ENCODE measurements at regions not wholly inside any gene's neighbourhood (a gene's known extent, or its start where the extent isn't known, plus 50 kb on each side); places are given as distances from the start of the nearest gene placed in this dataset.

DNA sequence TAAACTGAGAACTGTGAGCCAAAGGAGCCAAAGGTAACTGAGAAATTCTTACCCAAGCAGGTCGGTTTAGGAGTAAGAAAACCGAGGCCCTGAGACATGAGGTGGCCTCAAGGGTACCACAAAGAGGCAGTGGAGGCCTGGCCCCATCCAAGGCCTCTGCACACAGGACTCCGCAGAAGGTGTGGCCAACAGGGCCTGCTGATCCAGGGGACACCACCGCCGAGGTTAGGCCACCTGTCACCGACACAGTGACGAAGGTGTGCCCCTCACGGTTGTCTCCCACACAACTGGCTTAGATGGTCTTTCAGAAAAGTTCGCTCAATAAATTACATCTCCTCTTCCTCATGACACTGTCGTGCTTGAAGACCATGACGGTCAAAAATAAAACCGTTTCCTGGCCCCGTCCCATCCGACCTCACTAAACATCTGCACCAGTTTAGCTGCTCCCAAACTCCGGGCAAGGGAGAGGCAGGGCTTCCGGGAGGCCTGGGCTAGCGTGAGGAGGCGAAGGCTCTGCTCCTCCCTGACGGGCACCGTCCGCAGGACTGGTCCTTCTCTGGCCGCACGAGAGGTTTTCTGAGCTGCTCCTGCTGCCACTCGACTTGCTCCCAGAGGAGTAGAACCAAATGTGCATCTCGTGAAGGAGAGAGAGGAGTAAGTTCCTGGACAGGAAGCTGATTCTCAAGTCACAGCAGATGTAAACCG, 442.0 kb downstream of the EIPR1 start:
- DNase-seq (ENCODE audit: extremely low read depth, low read depth): no peak

GRCh38 chr2:2933426-2933825, 444.2 kb downstream of the EIPR1 start:
- DNase-seq (ENCODE audit: extremely low read depth, low read depth): no peak

DNA sequence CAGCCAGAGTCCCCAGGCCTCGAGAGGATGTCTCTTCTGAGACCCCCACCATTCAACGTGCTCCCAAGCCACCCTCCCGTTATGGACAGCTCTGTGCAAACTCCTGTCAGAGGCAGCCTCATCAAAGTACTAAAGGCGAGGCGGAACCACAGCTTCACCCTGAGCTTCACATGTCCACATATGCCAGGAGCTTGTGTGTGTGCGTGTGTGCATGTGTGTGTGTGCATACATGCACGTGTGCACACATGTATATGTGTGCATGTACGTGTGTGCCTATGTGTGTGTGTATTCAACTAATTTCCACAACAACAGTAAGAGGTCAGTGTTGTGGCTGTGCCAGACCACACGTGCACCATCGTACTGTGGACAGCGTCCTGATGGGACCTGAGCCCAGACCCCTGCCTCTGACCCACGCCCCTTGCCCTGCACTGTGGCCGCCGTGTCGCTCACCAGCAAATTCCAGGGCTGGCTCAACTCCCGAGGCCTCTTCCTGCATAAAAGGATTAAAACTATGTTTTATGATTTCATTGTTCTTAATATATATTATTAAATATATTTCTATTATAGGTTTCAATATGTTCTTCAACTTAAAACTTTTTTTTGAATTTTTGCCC, 444.8 kb downstream of the EIPR1 start:
- DNase-seq (ENCODE audit: extremely low read depth, low read depth): no peak

DNA sequence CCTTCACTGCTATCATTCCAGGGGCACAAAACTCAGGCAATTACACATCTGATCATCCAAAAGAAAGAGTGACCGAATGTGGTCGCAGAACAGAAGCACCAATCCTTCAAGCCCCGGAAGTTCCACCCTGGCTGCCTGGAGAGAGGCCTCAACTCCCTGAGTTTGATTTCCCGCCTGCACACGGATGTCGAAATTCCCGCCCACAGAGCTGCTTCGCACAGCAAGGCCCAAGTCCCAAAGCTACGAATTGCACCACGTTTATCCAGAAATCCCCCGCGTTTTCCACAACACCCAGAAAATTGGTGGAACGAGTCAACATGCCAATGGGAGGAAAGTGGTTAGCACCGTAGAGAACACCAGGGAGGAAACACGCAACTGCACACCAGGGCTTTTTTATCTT, 445.4 kb downstream of the EIPR1 start:
- no peak for DNase-seq (ENCODE audit: extremely low read depth, low read depth)

DNA sequence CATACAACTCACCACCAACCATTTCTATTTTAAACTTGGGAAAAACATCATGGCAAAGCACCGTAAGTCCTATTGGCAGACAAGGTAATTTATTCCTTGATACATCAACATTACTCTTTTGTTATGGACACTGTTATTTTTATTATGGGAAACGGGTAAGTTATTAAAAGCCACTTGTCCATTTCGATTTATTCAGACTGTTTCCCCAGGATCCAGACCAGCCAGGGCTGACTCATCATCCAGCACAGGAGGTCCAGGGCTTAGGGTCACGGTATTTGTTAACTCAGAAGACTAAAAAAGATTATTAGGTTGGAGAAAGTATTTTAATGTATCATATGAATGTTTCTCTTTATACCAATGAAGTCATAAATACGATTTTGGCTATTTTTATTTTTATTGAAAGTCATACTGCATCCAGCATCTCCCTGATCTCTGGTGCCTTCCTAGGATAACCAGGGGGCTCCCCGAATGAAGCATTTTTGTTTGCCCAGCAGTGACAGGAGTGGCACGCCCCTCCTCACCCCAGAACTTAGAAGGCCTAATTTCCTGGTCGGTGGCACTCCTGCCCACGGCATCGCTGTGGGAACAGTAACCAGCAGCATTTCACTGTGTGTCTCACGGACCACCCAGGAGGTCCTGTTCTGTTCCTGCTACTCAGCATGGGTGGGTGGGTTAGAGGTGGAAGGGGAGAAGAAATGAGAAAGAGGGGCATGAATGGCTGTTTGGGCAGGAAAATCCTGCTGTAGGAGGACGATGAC, 446.1 kb downstream of the EIPR1 start:
- no peak for DNase-seq (ENCODE audit: extremely low read depth, low read depth)

DNA sequence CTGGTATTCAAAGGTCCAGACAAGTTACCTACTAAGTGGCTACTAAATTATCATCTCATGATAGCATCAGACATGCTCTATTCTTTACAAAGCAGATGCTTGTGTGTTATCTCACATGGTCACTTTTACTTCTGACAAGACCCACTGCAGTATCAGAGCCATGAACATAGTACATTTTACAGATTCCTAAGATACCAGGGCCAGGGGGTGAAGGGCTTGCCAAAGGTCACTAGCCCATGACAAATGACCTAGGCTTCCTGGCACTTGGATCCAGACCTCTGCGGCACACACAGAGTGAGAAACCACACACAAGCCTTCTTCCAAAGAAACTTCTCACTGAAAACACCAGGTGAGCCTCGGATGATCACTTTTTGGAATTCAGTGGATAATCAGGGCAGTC, 446.8 kb downstream of the EIPR1 start:
- DNase-seq (ENCODE audit: extremely low read depth, low read depth): no peak

DNA sequence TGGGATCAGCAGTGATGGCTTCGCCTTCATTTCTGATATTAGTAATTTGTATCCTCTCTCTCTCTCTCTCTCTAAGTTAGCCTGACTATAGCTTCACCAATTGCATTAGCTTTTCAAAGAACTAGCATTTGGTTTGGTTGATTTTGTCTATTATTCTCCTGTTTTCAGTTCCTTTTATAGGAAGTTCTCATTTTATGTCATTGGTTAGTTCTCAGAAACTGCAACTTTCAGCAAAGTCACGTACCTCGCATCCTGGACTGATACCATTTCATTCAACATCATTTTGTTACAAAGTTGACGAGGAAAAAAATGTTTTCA, 450.8 kb downstream of the EIPR1 start:
- DNase-seq (ENCODE audit: extremely low read depth, low read depth): no peak

- no peak for DNase-seq (ENCODE audit: extremely low read depth, low read depth)
These were observed 451.4 kb downstream of the EIPR1 start for GRCh38 chr2:2926009-2926857.

- no peak for DNase-seq (ENCODE audit: extremely low read depth, low read depth)
These were observed 455.5 kb downstream of the EIPR1 start for GRCh38 chr2:2922156-2922555.

DNA sequence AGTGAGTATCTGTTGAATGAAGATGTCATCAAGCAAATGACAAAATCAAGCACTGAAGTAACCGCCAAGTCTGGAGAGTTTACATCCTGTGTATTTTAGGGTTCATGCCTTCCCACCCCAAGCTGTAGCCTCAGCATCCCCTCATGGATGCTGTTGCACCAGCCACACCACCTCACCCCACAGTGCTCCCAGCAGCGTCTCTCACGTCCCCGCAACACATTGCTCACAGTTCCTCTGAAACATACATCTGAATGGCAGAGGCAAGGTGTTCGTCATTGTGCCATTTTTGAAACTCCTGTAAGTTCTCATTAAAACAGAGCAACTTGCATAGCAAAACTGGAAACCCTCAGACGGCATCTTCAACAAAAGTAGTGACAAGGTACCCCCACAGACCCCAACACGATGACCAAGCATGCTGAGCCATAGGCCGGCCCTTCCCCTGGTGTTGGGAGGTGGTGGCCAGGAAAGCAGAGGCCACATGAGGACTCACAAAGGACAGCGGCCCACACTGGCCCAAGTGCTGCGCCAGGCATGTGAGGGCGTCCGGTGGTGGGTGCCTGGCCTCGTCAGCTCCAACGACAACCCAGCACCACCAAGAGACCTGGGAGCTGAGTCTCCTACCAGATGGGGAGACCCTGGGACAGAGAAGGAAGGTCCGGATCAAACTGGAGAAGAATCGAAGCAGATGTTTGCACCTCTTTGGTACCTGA, 456.5 kb downstream of the EIPR1 start:
- no peak for DNase-seq (ENCODE audit: extremely low read depth, low read depth)

DNA sequence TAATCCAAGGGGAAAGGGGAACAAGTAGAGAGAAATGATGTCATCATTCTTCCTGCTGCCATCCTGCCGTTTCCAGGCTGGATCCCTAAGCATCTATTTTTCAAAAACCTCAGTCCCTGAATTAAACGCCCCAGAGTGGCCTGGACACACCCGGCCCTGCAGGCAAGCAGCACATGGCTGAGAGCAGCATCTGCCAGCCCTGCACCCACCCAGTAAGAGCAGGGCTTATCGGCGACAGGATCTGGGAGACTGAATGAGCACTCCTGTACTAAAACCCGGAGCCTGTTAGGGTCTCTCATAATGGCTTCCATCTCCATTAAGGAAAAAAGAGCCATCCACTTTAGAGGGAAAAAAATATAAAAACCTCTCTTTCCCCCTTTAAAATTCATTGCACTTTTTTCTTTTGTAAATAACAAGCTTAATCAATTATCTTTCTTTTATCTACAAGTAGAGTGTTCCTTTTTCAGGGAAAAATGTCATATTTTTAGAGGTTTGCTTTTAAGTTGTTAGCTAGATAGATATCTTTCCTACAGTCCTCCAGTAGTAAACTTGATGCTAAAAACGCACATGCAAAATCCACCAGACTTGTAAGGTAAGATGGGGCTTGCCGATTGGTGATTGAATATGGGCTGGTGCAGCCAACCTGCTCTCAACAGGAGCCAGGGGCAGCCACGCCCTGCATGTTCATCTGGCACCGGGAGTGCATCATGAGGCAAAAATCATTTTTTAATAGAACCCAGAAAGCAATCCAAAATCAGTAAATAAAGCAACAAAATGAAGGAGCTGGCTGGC, 457.8 kb downstream of the EIPR1 start:
- no peak for DNase-seq (ENCODE audit: extremely low read depth, low read depth)

DNA sequence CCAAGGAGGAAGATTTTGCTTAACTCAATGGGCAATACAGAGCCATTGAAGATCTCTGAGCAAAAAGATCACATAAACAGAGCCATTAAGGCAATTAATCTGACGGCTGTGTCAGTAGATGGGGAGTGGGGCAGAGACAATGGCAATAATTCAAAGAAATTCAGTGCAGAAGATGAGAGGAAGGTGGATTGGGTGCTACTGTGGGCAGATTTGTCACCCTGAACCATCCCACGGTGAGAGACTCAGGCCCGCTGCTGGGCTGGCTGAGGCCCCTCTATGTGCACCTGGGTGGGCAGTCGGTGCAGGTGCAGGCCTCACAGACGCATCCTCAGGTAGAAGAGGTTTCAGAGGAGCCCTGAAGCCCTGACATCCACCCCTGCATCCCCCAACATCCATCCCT, 458.6 kb downstream of the EIPR1 start:
- DNase-seq (ENCODE audit: extremely low read depth, low read depth): no peak

DNA sequence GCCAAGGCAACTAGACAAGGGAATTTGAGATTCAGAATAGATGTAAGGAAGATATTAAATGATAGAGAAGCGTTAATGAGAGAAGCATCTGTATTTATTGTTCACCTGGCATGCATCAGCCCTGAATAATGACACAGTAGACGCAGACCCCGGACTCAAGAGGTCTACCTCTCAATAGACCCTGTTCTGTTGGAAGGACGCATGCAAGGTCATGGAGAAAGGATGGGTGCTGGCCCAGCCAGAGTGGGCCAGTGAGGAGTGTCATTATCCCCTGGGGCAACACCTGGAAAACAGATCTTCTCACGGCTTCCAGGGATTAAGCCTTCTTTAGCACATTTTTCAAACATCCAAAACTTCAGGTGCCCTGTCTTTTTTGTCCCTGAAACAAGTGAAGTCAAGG, 461.0 kb downstream of the EIPR1 start:
- no peak for DNase-seq (ENCODE audit: extremely low read depth, low read depth)

DNA sequence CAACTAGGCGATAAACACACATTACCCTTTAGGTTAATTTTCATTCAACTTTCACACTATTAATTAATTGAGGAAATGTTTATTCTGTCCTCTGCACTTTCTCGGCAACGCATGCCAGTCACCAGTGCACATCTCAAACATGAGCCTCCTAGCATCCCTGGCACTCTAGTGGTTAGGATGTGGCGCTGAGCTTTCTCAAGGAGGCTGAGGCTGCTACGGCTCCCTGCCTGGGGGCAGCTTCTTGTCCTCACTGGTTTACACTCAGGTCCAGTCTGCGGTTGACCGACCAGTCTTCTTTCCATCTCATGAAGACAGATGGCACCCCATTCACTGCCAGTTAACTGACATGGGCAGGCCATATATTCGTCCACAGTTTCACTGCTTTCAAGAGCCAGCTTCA, 463.4 kb downstream of the EIPR1 start:
- DNase-seq (ENCODE audit: extremely low read depth, low read depth): no peak

GRCh38 chr2:2913601-2914120, 464.0 kb downstream of the EIPR1 start:
- DNase-seq (ENCODE audit: extremely low read depth, low read depth): no peak

DNA sequence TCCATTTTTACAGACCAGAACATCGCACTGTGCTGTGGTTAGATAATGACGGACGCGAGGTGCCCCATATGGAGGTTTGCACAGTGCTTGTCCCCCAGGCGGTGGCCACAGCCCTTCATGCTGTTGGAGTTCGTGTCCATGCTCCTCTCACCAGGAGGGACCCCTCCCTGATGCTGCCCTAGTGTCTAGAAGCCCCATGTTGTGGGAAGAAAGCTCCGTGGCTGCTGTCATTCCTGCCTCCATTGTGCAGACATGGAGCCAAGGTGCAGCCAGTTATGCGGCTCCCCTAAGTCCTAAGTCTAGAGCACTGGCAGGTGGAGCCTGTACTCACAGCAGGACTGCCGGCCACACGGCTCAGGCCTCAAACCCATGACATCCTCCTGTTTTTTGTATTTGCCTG, 464.9 kb downstream of the EIPR1 start:
- DNase-seq (ENCODE audit: extremely low read depth, low read depth): no peak

DNA sequence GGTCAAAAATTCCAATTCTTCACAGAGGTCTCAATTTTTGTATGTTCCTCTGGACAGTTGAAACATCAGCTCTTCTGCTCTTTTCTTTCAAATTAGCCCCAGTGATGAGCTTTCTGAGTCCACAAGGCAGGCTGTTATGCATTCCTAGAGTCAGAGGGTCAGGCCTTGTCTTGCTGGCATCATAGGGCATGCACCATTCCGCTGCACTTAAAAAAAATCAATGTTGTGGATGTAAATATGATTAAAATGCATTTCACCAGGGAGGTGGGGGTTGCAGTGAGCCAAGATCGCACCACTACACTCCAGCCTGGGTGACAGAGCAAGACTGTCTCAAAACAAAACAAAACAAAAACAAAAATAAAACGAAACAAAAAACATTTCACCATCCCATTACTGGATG, 465.3 kb downstream of the EIPR1 start:
- no peak for DNase-seq (ENCODE audit: extremely low read depth, low read depth)

DNA sequence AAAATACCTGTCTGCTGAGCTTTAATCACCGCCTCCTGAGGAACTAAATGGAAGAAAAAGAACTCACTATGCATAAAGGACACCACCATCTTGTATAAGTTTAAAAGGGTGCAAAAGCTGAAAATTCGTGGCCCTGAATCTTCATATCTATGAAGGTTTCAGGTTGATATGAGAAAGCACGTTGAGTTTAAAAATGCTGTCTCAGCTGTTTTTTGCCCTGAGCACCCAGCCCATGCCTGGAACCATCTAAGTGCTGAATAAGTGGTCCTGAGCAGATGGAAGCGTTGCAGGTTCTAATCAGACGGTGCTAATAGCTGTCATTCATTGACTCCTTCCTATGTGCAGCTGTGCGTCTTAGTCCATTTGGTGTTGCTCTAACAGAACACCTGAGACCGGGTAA, 467.4 kb downstream of the EIPR1 start:
- DNase-seq (ENCODE audit: extremely low read depth, low read depth): no peak
